Smooth muscle cell (in vitro differentiated cells): ENCODE measurements at regions not wholly inside any gene's neighbourhood (a gene's known extent, or its start where the extent isn't known, plus 50 kb on each side); places are given as distances from the start of the nearest gene placed in this dataset.

Source experiments
- DNase-seq: peaks from one replicate; lab custom pipeline; 2025; ENCODE audit not compliant: unreplicated experiment; lab: John Stamatoyannopoulos, UW
- H2AFZ ChIP-seq: fragments of 200-600 bp; sonication (generic); 2 replicates; pipeline ENCODE4 v1.6.0; 2016; ENCODE audit warnings: antibody characterized with exemption, low read depth, mild to moderate bottlenecking
- H3F3A ChIP-seq: fragments of 200-600 bp; sonication (generic); 2 replicates; pipeline ENCODE4 v1.6.0; 2017; ENCODE audit warnings: antibody characterized with exemption, low read depth
- H3K27ac ChIP-seq: fragments of 200-600 bp; sonication (generic); 2 replicates; pipeline ENCODE4 v1.5.1; 2016; ENCODE audit warnings: low read depth, mild to moderate bottlenecking
- H3K27me3 ChIP-seq: fragments of 200-600 bp; sonication (generic); 2 replicates; pipeline ENCODE4 v1.6.1; 2016; ENCODE audit warnings: low read depth, mild to moderate bottlenecking
- H3K36me3 ChIP-seq: fragments of 200-600 bp; sonication (generic); 2 replicates; pipeline ENCODE4 v1.5.1; 2016; ENCODE audit warnings: low read depth
- H3K4me1 ChIP-seq: fragments of 200-600 bp; sonication (generic); 2 replicates; pipeline ENCODE4 v1.5.1; 2016; ENCODE audit warnings: low read depth
- H3K4me2 ChIP-seq: fragments of 200-600 bp; sonication (generic); 2 replicates; pipeline ENCODE4 v1.6.0; 2016; ENCODE audit warnings: mild to moderate bottlenecking
- H3K4me3 ChIP-seq: fragments of 200-600 bp; sonication (generic); 2 replicates; pipeline ENCODE4 v1.5.1; 2016; ENCODE audit warnings: mild to moderate bottlenecking
- H3K79me2 ChIP-seq: fragments of 200-600 bp; sonication (generic); 2 replicates; pipeline ENCODE4 v1.6.0; 2016; ENCODE audit warnings: low read depth, mild to moderate bottlenecking
- H3K9ac ChIP-seq: fragments of 200-600 bp; sonication (generic); 2 replicates; pipeline ENCODE4 v1.6.0; 2016; ENCODE audit warnings: low read depth
- H3K9me3 ChIP-seq: fragments of 200-600 bp; sonication (generic); replicated peaks from 2 replicates; pipeline ENCODE4 v1.5.1; 2016; ENCODE audit warnings: low read depth
- H4K20me1 ChIP-seq: fragments of 200-600 bp; sonication (generic); 2 replicates; pipeline ENCODE4 v1.6.0; 2016; ENCODE audit warnings: low read depth
- WGBS: methylation state at CpG from one replicate; pipeline ENCODE4 v1.1.7; 2016; ENCODE audit warnings: low lambda C conversion rate; 5-methylcytosine and 5-hydroxymethylcytosine counted together
- TF ChIP-seq, protein P1 (sequence below): fragments of 200-600 bp; sonication (generic); IDR thresholded peaks from 2 replicates; pipeline ENCODE4 v1.5.1; 2017; ENCODE audit warnings: borderline replicate concordance, mild to moderate bottlenecking, antibody characterized with exemption; ENCODE audit not compliant: insufficient read depth, poor library complexity, severe bottlenecking

DNA sequence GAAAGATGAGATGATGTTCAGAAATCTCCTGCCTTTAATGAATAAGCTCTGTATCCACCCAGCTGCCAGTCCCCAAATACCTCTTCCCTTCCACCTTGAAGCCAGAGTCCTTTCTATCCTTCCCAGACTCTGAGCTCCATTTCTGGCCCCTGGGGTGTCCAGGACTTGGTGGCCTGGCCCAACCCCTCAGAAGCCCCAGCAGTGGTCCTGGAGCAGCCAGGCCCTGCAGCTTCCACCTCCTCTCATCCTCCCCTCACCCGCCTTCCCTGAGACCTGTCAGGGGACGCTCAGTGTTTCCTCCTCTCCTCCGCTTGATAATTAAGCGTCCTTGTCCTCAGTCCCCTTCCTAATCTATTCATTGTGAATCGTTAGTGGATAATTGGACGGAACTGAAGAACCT is 95.2 kb upstream of the CCL1 start:
- Histone ChIP-seq H3K4me3 (no peak overlapping the region), H2AFZ (no peak overlapping the region), H3K4me2 (no peak overlapping the region), H3K79me2 (no peaks in the 10 kb centered on the region), H3K4me1 (no peaks in the 10 kb centered on the region), H3K9ac (no peak overlapping the region), H3K27me3 (peaks cover 45% of the 10 kb centered on the region), H4K20me1 (no peaks in the 10 kb centered on the region), H3F3A (no peaks in the 10 kb centered on the region), H3K27ac (no peak overlapping the region), H3K9me3 (no peaks in the 10 kb centered on the region), H3K36me3 (no peaks in the 10 kb centered on the region)
- DNase-seq = no peak
- WGBS = 79% methylated on average over 6 of the region's 6 CpGs
- TF ChIP-seq, protein P1, sequence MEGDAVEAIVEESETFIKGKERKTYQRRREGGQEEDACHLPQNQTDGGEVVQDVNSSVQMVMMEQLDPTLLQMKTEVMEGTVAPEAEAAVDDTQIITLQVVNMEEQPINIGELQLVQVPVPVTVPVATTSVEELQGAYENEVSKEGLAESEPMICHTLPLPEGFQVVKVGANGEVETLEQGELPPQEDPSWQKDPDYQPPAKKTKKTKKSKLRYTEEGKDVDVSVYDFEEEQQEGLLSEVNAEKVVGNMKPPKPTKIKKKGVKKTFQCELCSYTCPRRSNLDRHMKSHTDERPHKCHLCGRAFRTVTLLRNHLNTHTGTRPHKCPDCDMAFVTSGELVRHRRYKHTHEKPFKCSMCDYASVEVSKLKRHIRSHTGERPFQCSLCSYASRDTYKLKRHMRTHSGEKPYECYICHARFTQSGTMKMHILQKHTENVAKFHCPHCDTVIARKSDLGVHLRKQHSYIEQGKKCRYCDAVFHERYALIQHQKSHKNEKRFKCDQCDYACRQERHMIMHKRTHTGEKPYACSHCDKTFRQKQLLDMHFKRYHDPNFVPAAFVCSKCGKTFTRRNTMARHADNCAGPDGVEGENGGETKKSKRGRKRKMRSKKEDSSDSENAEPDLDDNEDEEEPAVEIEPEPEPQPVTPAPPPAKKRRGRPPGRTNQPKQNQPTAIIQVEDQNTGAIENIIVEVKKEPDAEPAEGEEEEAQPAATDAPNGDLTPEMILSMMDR = no peak

DNA sequence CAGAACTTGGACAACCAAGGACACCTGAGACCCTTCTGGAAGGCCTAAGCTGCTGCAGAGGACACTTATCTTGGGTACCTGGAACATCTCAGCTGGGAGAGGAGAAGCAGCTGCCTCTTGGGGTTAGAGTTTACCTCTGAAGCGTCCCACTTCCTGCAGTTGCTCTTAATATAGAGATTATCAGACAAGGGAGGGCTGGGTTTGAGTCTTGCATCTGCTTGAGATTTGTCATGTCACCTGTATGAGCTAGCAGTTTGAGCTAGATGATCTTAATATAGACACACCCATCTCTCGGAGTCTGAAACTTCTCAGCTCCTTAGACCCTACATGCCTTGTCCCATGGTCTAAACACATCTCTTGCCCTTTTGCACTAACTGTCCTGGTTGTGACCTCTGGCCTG is 93.1 kb upstream of the CCL1 start:
- Histone ChIP-seq H3K9ac (no peak overlapping the region), H4K20me1 (no peaks in the 10 kb centered on the region), H3K4me1 (no peaks in the 10 kb centered on the region), H3K36me3 (no peaks in the 10 kb centered on the region), H3K9me3 (no peaks in the 10 kb centered on the region), H3K4me2 (no peak overlapping the region), H2AFZ (no peak overlapping the region), H3K79me2 (no peaks in the 10 kb centered on the region), H3F3A (no peaks in the 10 kb centered on the region), H3K27ac (no peak overlapping the region), H3K27me3 (peaks cover 31% of the 10 kb centered on the region), H3K4me3 (no peak overlapping the region)
- no peak for DNase-seq
- WGBS = 59% methylated on average over 2 of the region's 2 CpGs
- TF ChIP-seq, protein P1 = no peak

DNA sequence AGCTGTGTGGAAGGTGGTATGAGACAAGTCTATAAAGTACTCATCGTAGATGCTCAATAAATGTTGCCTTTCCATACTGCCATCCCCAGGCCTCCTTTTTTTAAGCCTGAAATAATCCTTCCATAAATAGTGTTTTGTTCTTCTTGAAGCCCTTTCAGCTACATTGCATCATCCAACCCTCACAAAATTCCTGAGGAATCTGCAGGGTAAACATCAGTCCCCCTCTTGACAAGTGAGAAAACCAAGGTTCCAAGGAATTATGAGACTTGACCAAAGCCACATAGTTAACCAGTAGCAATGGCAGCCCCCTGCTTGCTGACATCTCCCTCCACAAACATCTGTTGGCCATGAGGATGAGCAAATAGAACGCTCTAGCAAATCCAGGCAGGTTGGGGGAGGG is 89.7 kb upstream of the CCL1 start:
- no peaks in the 10 kb centered on the region for H3K79me2 ChIP-seq
- peaks cover 25% of the 10 kb centered on the region for H3K27me3 ChIP-seq
- no peaks in the 10 kb centered on the region for H3K36me3 ChIP-seq
- DNase-seq = no peak
- no peak overlapping the region for H3K4me2 ChIP-seq
- no peak overlapping the region for H2AFZ ChIP-seq
- no peaks in the 10 kb centered on the region for H4K20me1 ChIP-seq
- no peaks in the 10 kb centered on the region for H3F3A ChIP-seq
- H3K9me3 ChIP-seq = no peaks in the 10 kb centered on the region
- no peak overlapping the region for H3K27ac ChIP-seq
- TF ChIP-seq, protein P1 = no peak
- H3K4me1 ChIP-seq = no peaks in the 10 kb centered on the region
- H3K9ac ChIP-seq = no peak overlapping the region
- no peak overlapping the region for H3K4me3 ChIP-seq
- WGBS = 47% methylated on average over 2 of the region's 2 CpGs

DNA sequence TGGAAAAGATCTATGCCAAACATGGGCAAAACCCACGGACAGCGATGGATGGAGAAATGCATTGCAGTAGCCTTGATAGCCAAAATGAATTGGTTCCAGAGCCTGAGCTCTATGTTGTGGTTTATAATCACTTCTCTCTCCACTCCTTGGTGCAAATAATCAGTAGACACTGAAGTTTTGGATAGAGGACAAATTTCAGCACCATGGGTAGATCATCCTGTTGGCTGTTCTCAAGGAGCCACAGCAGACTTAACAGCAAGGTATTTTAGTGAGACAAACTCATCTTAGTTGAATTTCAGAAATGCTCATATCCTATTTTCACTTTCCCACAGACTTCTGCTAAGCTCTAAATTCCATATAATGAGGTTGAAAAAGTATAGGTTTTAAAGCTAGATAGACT is 88.3 kb upstream of the CCL1 start:
- H3K4me3 ChIP-seq = no peak overlapping the region
- no peak overlapping the region for H3K4me2 ChIP-seq
- H3K4me1 ChIP-seq = no peaks in the 10 kb centered on the region
- H3K9me3 ChIP-seq = no peaks in the 10 kb centered on the region
- 92% methylated on average over 2 of the region's 2 CpGs for WGBS
- no peak overlapping the region for H2AFZ ChIP-seq
- no peaks in the 10 kb centered on the region for H3F3A ChIP-seq
- no peak overlapping the region for H3K27ac ChIP-seq
- no peak overlapping the region for H3K9ac ChIP-seq
- no peaks in the 10 kb centered on the region for H3K79me2 ChIP-seq
- H3K27me3 ChIP-seq = peaks cover 24% of the 10 kb centered on the region
- DNase-seq = no peak
- no peaks in the 10 kb centered on the region for H3K36me3 ChIP-seq
- H4K20me1 ChIP-seq = no peaks in the 10 kb centered on the region
- TF ChIP-seq, protein P1 = no peak
